ENCODE measurements at regions not wholly inside any gene's neighbourhood (a gene's known extent, or its start where the extent isn't known, plus 50 kb on each side); places are given as distances from the start of the nearest gene placed in this dataset.

DNA sequence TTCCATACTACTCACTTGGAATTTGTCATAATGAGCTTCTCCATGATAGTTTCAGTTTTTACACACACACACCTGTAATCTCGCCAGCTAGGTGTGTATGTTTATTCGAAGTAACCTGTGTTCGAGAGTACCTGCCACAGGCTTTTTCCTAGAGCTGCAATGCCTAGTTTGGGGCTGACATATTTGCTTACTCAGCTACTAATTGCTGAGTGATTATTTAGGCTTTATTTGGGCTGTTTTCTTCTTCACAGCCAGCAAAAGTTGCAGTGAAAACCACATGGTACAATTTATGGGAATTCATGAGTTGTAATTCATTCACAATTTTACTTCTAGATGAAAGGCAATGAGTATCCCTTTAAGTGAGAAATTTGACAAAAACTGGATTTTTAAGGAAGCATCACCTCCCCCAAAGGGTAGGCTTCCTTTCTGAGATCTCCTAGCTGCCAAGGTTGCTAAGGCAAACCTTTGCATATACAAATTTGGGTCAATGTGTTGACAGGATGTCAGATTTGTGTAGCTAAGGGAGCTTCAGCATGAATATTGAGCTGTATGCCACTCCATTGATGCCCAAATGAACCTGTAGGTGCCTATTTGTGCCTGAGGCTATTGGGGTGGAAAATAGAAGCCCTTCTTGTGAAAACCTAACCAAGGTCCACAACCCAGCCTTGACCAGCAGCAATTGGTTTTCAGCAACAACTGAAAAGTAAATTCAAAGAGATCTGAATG lies 108.7 kb upstream of the OTX2 start:
- Histone ChIP-seq H3K4me3 (ENCODE audit: insufficient read depth, low read length) (no peak overlapping the region), H3K9me3 (ENCODE audit: low read depth, low read length) (no peaks in the 10 kb centered on the region), H4K20me1 (ENCODE audit: insufficient read depth, low read length) (no peaks in the 10 kb centered on the region), H3K36me3 (ENCODE audit: insufficient read depth, low read length) (no peaks in the 10 kb centered on the region), H3K79me2 (ENCODE audit: insufficient read depth, low read length) (no peaks in the 10 kb centered on the region), H3K27me3 (ENCODE audit: insufficient read depth, low read length) (no peaks in the 10 kb centered on the region), H3K4me1 (ENCODE audit: insufficient read depth, low read length) (no peaks in the 10 kb centered on the region), H3K4me2 (ENCODE audit: insufficient read depth, low read length) (no peak overlapping the region), H3K27ac (ENCODE audit: low read depth, low read length) (no peak overlapping the region), H2AFZ (ENCODE audit: low read length) (no peak overlapping the region)
- no peak for TF ChIP-seq CTCF (IDR thresholded peaks at IDR 0.05; ENCODE audit: extremely low read depth, low read depth, low read length)
- DNase-seq (ENCODE audit: insufficient read length, low spot score, missing footprints): no peak

GRCh38 chr14:56905282-56905681 lies 95.0 kb upstream of the OTX2 start:
- no peak for TF ChIP-seq CTCF (IDR thresholded peaks at IDR 0.05; ENCODE audit: extremely low read depth, low read depth, low read length)
- H3K79me2 ChIP-seq (ENCODE audit: insufficient read depth, low read length): no peaks in the 10 kb centered on the region
- no peak overlapping the region for H2AFZ ChIP-seq (ENCODE audit: low read length)
- no peak for DNase-seq (ENCODE audit: insufficient read length, low spot score, missing footprints)
- H3K4me2 ChIP-seq (ENCODE audit: insufficient read depth, low read length): no peak overlapping the region
- H3K9me3 ChIP-seq (ENCODE audit: low read depth, low read length): no peaks in the 10 kb centered on the region
- H3K27me3 ChIP-seq (ENCODE audit: insufficient read depth, low read length): no peaks in the 10 kb centered on the region
- H4K20me1 ChIP-seq (ENCODE audit: insufficient read depth, low read length): no peaks in the 10 kb centered on the region
- no peak overlapping the region for H3K27ac ChIP-seq (ENCODE audit: low read depth, low read length)
- no peaks in the 10 kb centered on the region for H3K36me3 ChIP-seq (ENCODE audit: insufficient read depth, low read length)
- no peak overlapping the region for H3K4me3 ChIP-seq (ENCODE audit: insufficient read depth, low read length)
- no peaks in the 10 kb centered on the region for H3K4me1 ChIP-seq (ENCODE audit: insufficient read depth, low read length)

DNA sequence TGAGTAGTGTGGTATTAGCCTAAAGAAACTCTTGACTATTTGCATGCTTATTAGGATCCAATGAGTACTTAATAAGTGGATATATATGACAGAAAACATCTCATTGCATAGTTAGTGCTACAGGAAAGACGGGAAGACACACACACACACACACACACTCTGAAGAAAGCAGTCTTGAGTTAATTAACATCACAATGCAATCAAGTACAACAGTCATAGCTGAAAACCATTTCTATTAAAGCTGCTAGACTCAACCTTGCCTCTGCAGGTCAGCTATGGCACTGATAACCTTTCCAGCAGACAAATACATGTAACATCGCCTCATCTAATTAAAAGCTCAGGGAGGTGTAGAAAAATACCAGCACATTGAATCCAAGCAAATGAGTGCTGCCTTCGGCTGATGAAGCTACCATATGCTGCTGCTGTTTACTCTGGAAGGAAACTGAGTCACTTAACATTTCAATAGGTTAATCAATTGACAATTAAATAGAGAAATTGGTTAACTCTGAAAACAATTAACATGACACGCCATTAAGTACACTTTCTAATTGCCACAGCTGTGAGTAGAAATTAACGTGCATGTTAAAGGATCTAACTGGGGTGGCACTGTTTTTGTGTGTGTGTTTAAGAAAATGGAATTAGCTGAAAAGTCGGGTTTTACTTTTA lies 93.2 kb upstream of the OTX2 start:
- H3K27ac ChIP-seq (ENCODE audit: low read depth, low read length): no peak overlapping the region
- DNase-seq (ENCODE audit: insufficient read length, low spot score, missing footprints): no peak

More for the DNA sequence above, 93.2 kb upstream of the OTX2 start:
- no peak overlapping the region for H2AFZ ChIP-seq (ENCODE audit: low read length)
- H3K9me3 ChIP-seq (ENCODE audit: low read depth, low read length): no peaks in the 10 kb centered on the region
- H3K79me2 ChIP-seq (ENCODE audit: insufficient read depth, low read length): no peaks in the 10 kb centered on the region
- no peak for TF ChIP-seq CTCF (IDR thresholded peaks at IDR 0.05; ENCODE audit: extremely low read depth, low read depth, low read length)
- no peaks in the 10 kb centered on the region for H4K20me1 ChIP-seq (ENCODE audit: insufficient read depth, low read length)
- no peaks in the 10 kb centered on the region for H3K27me3 ChIP-seq (ENCODE audit: insufficient read depth, low read length)
- no peaks in the 10 kb centered on the region for H3K4me1 ChIP-seq (ENCODE audit: insufficient read depth, low read length)
- no peaks in the 10 kb centered on the region for H3K36me3 ChIP-seq (ENCODE audit: insufficient read depth, low read length)
- H3K4me2 ChIP-seq (ENCODE audit: insufficient read depth, low read length): no peak overlapping the region
- H3K4me3 ChIP-seq (ENCODE audit: insufficient read depth, low read length): no peak overlapping the region

Measured in osteoblast (primary cell).